GM23338 (cell line): ENCODE measurements at regions not wholly inside any gene's neighbourhood (a gene's known extent, or its start where the extent isn't known, plus 50 kb on each side); places are given as distances from the start of the nearest gene placed in this dataset.

Source experiments
- ATAC-seq: fragments of 200-7000 bp; cut with Tn5 transposase; 3 replicates; pipeline ENCODE4 v1.9.1; 2020
- DNase-seq: peaks from one replicate; pipeline ENCODE4 v3.0.0-alpha.2; 2015; ENCODE audit warnings: low spot score
- H2AFZ ChIP-seq: fragments of 200-600 bp; sonication (generic); 2 replicates; pipeline ENCODE4 v1.8.0; 2016; ENCODE audit warnings: antibody characterized with exemption, mild to moderate bottlenecking, moderate library complexity
- H3F3A ChIP-seq: fragments of 200-600 bp; sonication (generic); replicated peaks from 2 replicates; pipeline ENCODE4 v1.8.0; 2017; ENCODE audit warnings: antibody characterized with exemption, mixed run types, low read depth
- H3K27ac ChIP-seq: fragments of 200-600 bp; sonication (generic); 2 replicates; pipeline ENCODE4 v1.6.1; 2016; ENCODE audit warnings: low read depth
- H3K27me3 ChIP-seq: fragments of 200-600 bp; sonication (generic); 2 replicates; pipeline ENCODE4 v1.8.0; 2016; ENCODE audit warnings: mild to moderate bottlenecking, mixed run types, moderate library complexity; ENCODE audit not compliant: insufficient read depth
- H3K36me3 ChIP-seq: fragments of 200-600 bp; sonication (generic); 2 replicates; pipeline ENCODE4 v1.8.0; 2016; ENCODE audit warnings: mild to moderate bottlenecking; ENCODE audit not compliant: insufficient read depth
- H3K4me1 ChIP-seq: fragments of 200-600 bp; sonication (generic); 2 replicates; pipeline ENCODE4 v1.8.0; 2016; ENCODE audit warnings: mild to moderate bottlenecking, moderate library complexity; ENCODE audit not compliant: insufficient read depth
- H3K4me2 ChIP-seq: fragments of 200-600 bp; sonication (generic); 2 replicates; pipeline ENCODE4 v1.7.1; 2017; ENCODE audit warnings: mixed run types
- H3K4me3 ChIP-seq: fragments of 200-600 bp; sonication (generic); 2 replicates; pipeline ENCODE4 v1.6.1; 2016; ENCODE audit warnings: mixed run types
- H3K79me2 ChIP-seq: fragments of 200-600 bp; sonication (generic); replicated peaks from 2 replicates; pipeline ENCODE4 v1.8.0; 2017; ENCODE audit warnings: mild to moderate bottlenecking; ENCODE audit not compliant: insufficient read depth
- H3K9me2 ChIP-seq: fragments of 200-600 bp; sonication (generic); 2 replicates; pipeline ENCODE4 v1.8.0; 2017; ENCODE audit not compliant: insufficient read depth
- H4K20me1 ChIP-seq: fragments of 200-600 bp; sonication (generic); replicated peaks from 2 replicates; pipeline ENCODE4 v1.8.0; 2017; ENCODE audit warnings: mild to moderate bottlenecking; ENCODE audit not compliant: insufficient read depth
- H3K27ac Mint-ChIP-seq: 2 replicates; pipeline ENCODE4 v1.8.0; 2020; ENCODE audit warnings: inconsistent platforms, mild to moderate bottlenecking, moderate library complexity, mixed read lengths
- H3K27me3 Mint-ChIP-seq: 3 replicates; pipeline ENCODE4 v1.8.0; 2022; ENCODE audit warnings: low read depth, mild to moderate bottlenecking, moderate library complexity, mixed read lengths, inconsistent platforms; ENCODE audit not compliant: insufficient read depth, poor library complexity
- H3K36me3 Mint-ChIP-seq: 3 replicates; pipeline ENCODE4 v1.8.0; 2021; ENCODE audit warnings: low read depth, mild to moderate bottlenecking, inconsistent platforms, moderate library complexity, mixed read lengths
- H3K4me1 Mint-ChIP-seq: 3 replicates; pipeline ENCODE4 v1.8.0; 2020; ENCODE audit warnings: mild to moderate bottlenecking, inconsistent platforms, mixed read lengths
- H3K4me3 Mint-ChIP-seq: 3 replicates; pipeline ENCODE4 v1.8.0; 2021; ENCODE audit warnings: moderate library complexity, mild to moderate bottlenecking, inconsistent platforms, mixed read lengths
- H3K9me3 Mint-ChIP-seq: 3 replicates; pipeline ENCODE4 v1.8.0; 2020; ENCODE audit warnings: moderate library complexity, mild to moderate bottlenecking, inconsistent platforms, mixed read lengths
- CREB1 ChIP-seq: fragments of 250-450 bp; sonication (Bioruptor Pico); IDR thresholded peaks from 2 replicates; pipeline ENCODE4 v1.5.0; 2020; ENCODE audit warnings: low read depth, mild to moderate bottlenecking, moderate library complexity
- CTCF ChIP-seq, 2 experiments: fragments of 200-600 bp in 1 of 2; sonication (generic) in 1 of 2; conservative IDR thresholded peaks; 2 replicates each; pipeline versions ENCODE4 v1.5.1 to v1.6.1; 2016 to 2017; ENCODE audit warnings: antibody characterized with exemption in 2 of 2, low read depth in 2 of 2, mild to moderate bottlenecking in 2 of 2, moderate library complexity in 1 of 2
- ETS1 ChIP-seq: IDR thresholded peaks from 2 replicates; pipeline ENCODE4 v1.6.1; 2016; ENCODE audit warnings: antibody characterized with exemption
- EZH2 ChIP-seq: fragments of 200-600 bp; sonication (generic); IDR thresholded peaks from one replicate; pipeline ENCODE4 v1.8.0; 2017; ENCODE audit warnings: antibody characterized with exemption, mild to moderate bottlenecking, low read depth; ENCODE audit not compliant: unreplicated experiment
- EZH2phosphoT487 ChIP-seq: fragments of 200-600 bp; sonication (generic); IDR thresholded peaks from one replicate; pipeline ENCODE4 v1.8.1; 2018; ENCODE audit warnings: antibody characterized with exemption; ENCODE audit not compliant: unreplicated experiment
- JUNB ChIP-seq: IDR thresholded peaks from one replicate; pipeline ENCODE4 v1.6.1; 2016; ENCODE audit warnings: antibody characterized with exemption; ENCODE audit not compliant: unreplicated experiment
- NANOG ChIP-seq: IDR thresholded peaks from 2 replicates; pipeline ENCODE4 v1.6.1; 2016; ENCODE audit warnings: antibody characterized with exemption, borderline replicate concordance
- POLR2AphosphoS5 ChIP-seq: IDR thresholded peaks from 2 replicates; pipeline ENCODE4 v1.6.1; 2016; ENCODE audit warnings: antibody characterized with exemption, low read depth
- REST ChIP-seq: IDR thresholded peaks from one replicate; pipeline ENCODE4 v1.6.1; 2018; ENCODE audit warnings: antibody characterized with exemption; ENCODE audit not compliant: unreplicated experiment
- STAT1 ChIP-seq: IDR thresholded peaks from one replicate; pipeline ENCODE4 v1.6.1; 2016; ENCODE audit warnings: antibody characterized with exemption; ENCODE audit not compliant: unreplicated experiment
- ZNF114 ChIP-seq: fragments of 250-450 bp; sonication (Bioruptor Pico); IDR thresholded peaks from 2 replicates; pipeline ENCODE4 v1.5.0; 2020; ENCODE audit warnings: mild to moderate bottlenecking, moderate library complexity
- ZNF331 ChIP-seq: fragments of 250-450 bp; sonication (Bioruptor Pico); IDR thresholded peaks from 2 replicates; pipeline ENCODE4 v1.5.0; 2020; ENCODE audit warnings: low read depth, mild to moderate bottlenecking, moderate library complexity
- ZNF462 ChIP-seq: fragments of 250-450 bp; sonication (Bioruptor Pico); IDR thresholded peaks from 2 replicates; pipeline ENCODE4 v1.5.0; 2020; ENCODE audit warnings: mild to moderate bottlenecking, moderate library complexity

- Histone ChIP-seq H3K4me2 (no peak overlapping the region), H3K36me3 (no peaks in the 10 kb centered on the region), H3K79me2 (no peaks in the 10 kb centered on the region), H2AFZ (no peak overlapping the region), H3K27me3 (peaks cover 5% of the 10 kb centered on the region; the same call in 1 of the 2 replicates), H4K20me1 (no peaks in the 10 kb centered on the region), H3F3A (peaks cover 13% of the 10 kb centered on the region), H3K27ac (no peak overlapping the region), H3K4me1 (peaks cover 15% of the 10 kb centered on the region), H3K9me2 (0 out of 2 replicates have a peak, but pooled peaks cover 7% of the 10 kb centered on the region), H3K4me3 (no peak overlapping the region)
- Mint-ChIP-seq H3K9me3 (no peaks in the 10 kb centered on the region), H3K4me1 (peaks cover 26% of the 10 kb centered on the region), H3K27ac (no peak overlapping the region), H3K36me3 (no peaks in the 10 kb centered on the region), H3K27me3 (peaks cover 7% of the 10 kb centered on the region), H3K4me3 (no peak overlapping the region)
- DNase-seq (no peak), ATAC-seq (no peak)
- TF ChIP-seq POLR2AphosphoS5: no peak
- no peak for TF ChIP-seq EZH2
- no peak for TF ChIP-seq STAT1
- no peak for TF ChIP-seq CREB1 (CRISPR knock-in tag)
- TF ChIP-seq ZNF462 (CRISPR knock-in tag): no peak
- no peak for TF ChIP-seq JUNB
- no peak for TF ChIP-seq REST
- no peak for TF ChIP-seq ZNF114
- no peak for TF ChIP-seq ZNF331
- TF ChIP-seq NANOG: no peak
- no peak for TF ChIP-seq CTCF (conservative IDR thresholded peaks at IDR 0.05; ENCODE audit: low read depth in 2 of 2)
- no peak for TF ChIP-seq ETS1
- TF ChIP-seq EZH2phosphoT487: no peak
Observed at GRCh38 chr15:93283854-93284253, 194.8 kb upstream of the RGMA start.
